Cardiac septum (tissue), 1 donor: ENCODE measurements at regions not wholly inside any gene's neighbourhood (a gene's known extent, or its start where the extent isn't known, plus 50 kb on each side); places are given as distances from the start of the nearest gene placed in this dataset.

ENCODE experiments used
- DNase-seq: peaks from one replicate; pipeline ENCODE4 v3.0.0-alpha.2; 2020; ENCODE audit warnings: low spot score
- intact Hi-C: fragments of 100-400 bp; cut with DNase I; formaldehyde crosslinking; loops from one replicate; pipeline ENCODE4 v1.14.0; 2022
- donor health status: DM: no; HTN: no; CAD: no.

DNA sequence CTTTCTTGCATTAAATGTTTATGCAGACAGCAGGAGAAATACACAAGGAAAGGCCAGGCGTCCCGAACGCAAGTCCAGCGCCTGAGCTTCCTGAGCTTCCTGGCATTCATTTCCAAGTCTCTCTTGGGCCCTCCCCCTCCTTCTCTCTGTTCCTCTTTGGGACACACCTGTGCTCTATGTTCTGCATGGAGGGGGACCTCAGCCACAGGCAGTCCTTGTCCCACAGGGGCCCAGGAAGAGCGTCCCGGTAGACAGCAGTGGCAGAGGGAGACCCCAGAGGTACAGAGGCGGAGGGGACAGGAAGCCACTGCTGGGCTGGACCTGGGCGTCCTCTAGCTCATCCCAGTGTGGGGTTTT lies 221.3 kb downstream of the C9orf50 start:
- intact Hi-C loops, result no loop called here
- no peak for DNase-seq

DNA sequence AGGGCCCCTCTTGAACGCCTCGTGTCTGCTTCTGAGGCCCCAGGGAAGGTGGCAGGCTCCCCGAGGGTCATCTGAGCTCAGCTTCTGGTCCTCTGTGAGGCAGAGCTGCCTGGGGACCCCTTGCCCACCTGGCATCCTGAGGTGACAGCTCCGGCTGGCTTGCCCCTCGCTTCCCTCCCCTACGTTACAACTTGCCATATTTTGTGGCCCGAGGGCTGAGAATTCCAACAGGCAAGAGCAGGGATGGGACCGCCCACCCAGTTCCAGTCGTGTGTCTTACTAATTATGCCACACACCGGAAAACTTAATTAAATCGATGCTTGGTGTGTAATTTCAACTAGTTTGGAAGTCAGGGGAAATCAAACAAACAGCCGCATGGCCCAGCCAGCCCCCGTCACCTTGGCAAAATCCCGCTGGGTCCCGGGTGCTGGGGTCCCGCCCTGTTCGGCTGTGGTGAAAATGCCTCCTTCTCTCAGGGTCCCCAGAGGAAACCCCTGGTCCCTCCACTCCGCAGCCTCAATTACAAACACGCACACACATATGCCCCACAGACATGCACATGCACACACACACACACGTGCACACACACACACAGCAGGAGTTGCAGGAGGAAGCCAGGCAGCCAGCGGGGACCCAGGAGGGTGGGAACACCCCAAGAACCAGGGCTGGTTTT lies 221.0 kb upstream of the IER5L start:
- no peak for DNase-seq
- intact Hi-C loops, result no loop called here

DNA sequence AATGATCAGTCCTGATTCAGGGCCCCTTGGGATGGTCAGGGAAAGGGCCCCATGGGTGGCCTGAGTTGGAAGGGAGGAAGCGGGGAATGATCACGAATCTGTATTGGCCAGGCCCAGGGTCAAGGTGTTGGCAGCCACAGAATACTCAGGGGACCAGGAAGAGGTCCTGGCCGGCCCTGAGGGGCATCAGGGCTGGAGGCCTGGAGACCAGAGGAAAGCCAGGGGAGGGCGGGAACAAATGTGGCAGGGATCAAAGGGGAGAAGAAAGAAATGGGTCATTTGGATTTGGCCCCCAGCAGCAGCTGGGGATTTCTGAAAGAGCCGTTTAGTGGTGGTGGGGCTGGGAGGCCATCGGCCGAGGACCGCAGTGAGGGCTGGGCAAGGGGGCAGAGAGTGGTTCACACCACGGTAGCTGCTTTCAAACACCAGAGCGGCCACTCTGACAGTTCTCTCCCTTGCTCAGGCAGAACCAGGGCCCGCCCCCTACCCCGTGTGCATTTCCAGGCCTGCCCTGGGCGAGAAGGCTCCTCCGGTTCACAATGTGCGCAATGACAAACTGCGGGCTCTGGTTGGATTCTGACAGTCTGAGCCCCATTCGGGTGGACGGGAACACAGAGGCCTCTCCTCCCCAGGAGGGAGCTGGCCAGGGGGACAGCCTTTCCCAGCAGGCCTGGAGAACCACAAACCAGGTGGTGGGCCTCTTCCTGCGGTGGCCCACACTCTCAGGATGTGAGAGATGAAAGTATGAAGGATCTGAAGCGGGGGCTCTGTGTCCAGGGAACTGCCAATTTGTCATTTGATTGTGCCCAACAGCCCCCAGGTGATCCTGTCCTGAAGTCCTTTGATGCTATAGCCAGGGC lies 220.3 kb upstream of the IER5L start:
- no peak for DNase-seq
- intact Hi-C loops, result no loop called here

DNA sequence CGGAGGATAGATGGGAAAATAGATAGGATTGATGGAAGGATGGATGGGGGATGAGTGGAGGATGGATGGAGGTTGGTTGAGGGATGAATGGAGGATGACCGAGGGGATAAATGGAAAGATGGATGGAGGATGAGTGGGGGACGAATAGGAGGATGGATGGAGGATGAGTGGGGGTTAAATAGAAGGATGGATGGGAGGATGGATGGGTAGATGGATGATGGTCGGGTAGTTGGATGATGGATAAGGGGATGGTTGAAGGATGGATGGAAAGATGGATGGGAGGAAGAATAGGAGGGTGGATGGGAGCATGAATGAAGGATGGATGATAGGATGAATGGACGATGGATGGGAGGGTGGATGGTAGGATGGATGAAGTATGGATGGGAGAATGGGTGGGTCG lies 219.3 kb upstream of the IER5L start:
- DNase-seq, result no peak
- intact Hi-C loops, result no loop called here

DNA sequence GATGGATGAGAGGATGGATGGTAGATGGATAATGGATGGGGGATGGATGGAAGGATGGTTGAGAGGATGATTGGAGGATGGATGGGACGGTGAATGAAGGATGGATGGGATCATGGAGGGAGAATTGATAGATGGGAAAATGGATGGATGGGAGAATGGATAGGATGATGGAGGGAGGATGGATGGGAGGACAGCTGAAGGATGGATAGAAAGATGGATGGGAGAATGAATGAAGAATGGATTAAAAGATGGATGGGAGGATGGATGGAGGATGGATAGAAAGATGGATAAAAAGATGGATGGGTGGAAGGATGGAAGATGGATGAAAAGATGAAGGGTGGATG lies 218.3 kb upstream of the IER5L start:
- intact Hi-C loops, result no loop called here
- DNase-seq, result no peak

DNA sequence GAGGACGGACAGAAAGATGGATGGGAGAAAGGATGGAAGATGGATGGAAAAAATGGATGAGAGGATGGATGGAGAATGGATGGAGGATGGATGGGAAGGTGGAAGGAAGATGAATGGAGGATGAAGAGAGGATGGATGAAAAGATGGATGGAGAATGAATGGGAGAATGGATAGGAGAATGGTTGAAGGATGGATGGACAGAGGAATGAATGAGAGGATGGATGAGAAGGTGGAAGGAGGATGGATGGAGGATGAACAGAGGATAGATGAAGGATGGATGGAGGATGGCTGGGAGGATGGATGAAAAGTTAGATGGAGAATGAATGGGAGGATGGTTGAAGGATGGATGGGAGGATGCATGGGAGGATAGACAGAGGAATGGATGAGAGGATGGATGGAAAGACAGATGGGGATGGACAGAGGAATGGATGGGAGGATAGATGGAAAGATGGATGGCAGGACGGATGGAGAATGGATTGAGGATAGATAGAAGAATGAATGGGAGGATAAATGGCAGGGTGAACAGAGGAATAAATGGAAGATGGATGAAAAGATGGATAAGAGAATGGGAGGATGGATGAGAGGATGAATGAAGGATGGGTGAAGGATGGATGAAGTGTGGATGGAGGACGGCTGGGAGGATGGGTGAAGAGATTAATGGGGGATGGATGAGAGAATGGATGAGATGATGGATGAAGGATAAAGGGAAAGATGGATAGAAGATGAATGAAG lies 217.7 kb upstream of the IER5L start:
- DNase-seq, result no peak

DNA sequence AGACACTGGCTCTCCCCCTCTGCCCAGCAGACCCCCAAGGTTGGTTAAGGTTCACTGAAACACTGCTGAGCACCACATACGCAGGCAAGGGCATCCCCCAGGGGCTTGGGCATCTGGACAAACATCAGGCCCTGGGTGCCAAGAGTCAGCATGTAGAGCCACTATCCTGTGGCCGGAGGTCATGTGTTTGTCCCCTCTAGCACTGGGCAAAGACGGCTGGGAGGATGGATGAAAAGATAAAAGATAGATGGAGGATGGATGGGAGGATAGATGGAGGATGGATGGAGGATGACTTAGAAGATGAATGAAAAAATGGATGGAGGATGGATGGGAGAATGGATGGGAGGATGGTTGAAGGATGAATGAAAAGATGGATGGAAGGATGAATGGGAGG lies 216.8 kb upstream of the IER5L start:
- intact Hi-C loops, result no loop called here
- DNase-seq, result no peak

More for the DNA sequence above, 217.7 kb upstream of the IER5L start:
- intact Hi-C loops, result no loop called here

DNA sequence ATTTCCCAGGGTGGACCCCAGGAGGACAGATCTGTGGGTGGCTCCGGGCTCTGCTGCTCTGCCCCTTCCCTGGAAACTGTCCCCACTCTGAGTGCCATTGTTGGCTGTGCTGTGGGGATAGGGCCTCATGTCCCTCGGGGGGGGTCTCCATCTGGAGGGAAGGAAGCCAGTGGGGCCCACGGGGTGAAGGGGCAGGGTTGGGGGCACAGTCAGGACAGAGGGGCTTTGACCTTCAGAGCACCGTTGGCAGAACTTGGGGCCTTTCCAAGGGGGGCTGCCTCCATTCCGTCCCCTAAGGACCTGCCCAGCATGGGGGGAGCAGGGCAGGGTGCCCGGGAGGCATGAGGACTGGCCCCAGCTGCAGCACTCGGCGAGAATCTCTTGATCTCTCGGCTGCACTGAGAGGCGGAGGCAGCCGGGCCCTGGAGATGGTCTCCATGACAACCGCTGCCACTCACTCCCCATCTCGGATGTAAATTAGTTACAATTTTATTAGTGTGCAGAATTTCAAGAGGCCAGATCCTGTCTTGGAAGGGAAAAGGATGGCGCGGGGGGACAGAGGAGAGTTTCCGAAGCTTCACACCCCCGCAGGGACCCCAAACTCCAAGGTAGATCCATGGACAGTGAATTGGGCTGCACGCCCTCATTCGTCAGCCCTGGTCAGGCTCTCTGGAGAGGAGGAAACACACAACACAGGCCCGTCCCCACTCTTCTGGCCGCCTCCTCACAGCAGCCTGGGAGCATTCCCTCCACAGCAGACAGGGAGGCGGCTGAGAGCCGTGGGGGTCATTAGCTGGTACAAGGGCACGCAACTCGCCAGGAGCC lies 216.2 kb upstream of the IER5L start:
- intact Hi-C loops, result no loop called here
- DNase-seq, result peak; percentile 71

DNA sequence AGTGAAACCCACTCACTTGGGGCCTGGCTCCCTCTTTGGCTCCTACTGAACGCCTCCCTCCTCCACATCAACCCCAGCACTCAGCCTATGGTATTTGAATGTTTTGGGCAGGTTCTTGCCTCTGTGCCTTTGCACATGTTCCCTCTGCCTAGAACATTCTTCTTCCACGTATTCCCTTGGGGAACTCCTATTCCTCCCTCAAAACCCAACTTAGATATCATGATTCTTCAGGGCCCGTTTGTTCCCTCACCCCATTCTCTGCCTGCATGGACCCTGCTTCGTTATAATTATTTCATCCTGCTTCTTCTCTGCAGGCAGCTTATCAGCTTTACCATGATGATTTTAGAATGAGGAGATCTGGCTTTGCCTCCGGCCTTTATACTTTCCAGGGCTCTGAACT lies 215.0 kb upstream of the IER5L start:
- peak; percentile 19 for DNase-seq
- intact Hi-C loops, result no loop called here

DNA sequence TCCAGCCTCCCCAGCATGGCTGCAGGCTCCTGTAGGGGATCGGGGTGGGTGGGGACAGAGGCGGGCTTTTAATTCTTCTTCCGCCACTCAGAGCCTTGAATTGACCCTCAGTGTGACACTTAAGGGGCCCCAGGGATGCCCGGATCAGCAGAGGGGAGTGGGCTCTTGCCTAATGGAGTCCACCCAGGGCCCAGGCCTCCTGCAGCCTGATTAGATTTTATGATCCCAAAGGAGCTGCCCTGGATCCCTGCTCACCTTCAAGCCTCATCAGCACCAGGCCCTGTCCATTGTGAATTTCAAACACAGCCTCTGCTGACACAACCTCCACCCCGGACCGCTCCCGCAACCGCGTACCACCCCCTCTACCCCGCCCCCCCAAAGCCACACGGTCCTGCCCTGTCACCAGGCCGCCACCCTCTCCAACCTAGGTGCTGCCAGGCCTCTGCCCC lies 214.1 kb upstream of the IER5L start:
- intact Hi-C loops, result no loop called here

DNA sequence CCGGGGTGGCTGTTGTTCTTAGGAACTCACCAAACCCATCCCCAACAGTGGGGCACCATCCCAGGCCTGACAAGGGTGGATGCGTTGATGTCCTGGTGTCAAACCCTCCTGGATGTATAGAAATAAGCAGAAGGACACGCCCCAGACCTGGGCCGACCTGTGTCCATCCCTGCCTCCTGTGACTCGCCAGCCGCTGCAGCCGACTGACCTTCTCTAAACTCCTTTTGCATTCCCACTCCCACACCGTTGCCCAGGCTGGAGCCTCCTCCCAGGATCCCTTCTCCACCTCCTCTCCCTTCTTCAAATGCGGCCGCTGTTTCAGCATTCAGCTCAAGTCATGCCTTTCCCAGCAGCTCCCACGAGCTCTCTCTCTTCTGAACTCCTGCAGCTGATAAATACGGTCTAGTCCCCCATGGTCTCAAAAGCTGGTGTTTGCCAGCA lies 213.2 kb upstream of the IER5L start:
- DNase-seq, result peak; percentile 68
- intact Hi-C loops, result no loop called here

More for the DNA sequence above, 214.1 kb upstream of the IER5L start:
- peak; percentile 41 for DNase-seq

DNA sequence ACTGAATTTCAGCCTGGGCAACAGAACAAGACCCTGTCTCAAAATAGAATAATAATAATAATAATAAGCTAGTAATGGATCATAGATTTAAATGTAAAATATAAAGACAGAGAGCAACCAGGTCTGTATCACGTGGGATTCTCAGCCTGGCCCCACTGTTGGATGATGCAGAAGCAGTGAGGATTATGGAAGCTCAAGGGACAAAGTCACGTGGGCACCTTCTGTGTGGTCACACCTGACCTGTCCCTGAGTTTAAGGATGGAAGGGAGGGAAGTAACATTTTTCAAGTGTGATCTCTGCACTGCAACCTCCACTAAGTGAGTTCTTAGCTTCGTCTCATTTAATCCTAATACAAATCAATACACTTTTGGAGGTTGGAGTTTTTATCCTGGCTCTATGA lies 212.5 kb upstream of the IER5L start:
- intact Hi-C loops, result no loop called here
- peak; percentile 17 for DNase-seq

DNA sequence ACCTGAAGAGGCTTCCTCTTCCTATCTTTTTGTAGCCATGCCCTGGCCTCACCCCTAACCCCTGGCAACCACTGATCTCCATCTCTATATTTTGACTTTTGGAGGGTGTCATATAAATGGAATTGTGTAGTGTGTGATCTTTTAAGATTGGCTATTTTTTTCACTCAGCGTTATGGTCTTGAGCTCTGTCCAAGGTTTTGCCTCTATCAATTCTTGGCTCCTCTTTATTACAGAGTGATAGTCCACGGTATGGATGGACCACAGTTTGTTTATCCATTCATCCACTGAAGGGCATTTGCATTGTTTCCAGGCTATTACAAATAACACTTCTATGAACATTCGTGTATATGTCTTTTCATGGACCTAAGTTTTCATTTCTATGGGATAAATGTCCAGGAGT lies 209.8 kb upstream of the IER5L start:
- intact Hi-C loops, result no loop called here
- DNase-seq, result no peak

DNA sequence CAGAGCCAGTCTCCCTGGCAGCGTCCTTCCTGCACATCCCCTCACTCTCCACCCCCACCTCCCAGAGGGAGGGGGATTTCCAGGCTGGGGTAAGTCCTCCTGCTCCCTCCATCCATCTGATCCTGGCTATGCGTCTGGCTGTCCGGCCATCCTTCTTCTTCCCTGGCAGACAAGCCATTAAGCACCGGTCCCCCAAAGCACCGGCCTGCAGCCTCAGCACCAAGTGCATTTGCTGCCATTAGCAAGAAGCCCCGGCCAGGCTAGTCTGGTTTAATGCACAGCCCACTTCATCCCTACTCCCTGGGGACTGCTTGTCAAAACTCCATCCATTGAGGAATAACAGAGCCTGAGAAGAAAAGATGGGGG lies 208.7 kb upstream of the IER5L start:
- peak; percentile 44 for DNase-seq
- intact Hi-C loops, result no loop called here

DNA sequence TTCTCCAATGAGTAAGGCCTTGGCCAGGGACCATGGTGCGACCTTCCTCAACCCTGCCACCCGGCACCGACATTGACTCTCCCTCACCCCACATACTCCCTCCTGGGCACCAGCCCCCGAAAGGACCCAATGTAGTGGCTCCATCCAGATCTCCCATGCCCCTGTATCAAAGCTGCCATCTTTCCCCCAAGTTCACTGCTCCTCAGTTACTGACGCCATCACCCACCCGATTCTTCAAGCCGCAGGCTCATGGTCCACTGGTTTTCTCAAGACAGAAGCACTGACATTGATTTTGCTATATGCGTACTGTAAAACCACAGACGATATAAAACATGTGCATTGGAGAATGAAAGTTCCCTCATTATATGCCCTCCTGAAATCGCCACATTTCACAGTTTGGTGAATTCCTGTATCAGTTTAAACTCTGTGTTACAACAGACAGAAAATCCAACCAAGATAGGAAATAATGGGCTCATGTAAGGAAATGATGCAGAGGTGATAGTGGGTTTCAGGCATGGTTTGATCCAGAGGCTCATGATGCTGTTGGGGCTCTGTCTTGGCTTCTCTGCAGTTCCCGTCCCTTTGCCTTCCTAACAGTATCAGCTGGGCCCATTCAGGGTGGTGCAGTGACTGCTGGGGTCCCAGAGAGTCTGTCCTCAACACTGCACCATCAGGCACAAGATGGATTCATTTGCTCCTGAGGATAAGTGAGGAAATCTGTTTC lies 207.3 kb upstream of the IER5L start:
- intact Hi-C loops, result no loop called here
- peak; percentile 63 for DNase-seq

DNA sequence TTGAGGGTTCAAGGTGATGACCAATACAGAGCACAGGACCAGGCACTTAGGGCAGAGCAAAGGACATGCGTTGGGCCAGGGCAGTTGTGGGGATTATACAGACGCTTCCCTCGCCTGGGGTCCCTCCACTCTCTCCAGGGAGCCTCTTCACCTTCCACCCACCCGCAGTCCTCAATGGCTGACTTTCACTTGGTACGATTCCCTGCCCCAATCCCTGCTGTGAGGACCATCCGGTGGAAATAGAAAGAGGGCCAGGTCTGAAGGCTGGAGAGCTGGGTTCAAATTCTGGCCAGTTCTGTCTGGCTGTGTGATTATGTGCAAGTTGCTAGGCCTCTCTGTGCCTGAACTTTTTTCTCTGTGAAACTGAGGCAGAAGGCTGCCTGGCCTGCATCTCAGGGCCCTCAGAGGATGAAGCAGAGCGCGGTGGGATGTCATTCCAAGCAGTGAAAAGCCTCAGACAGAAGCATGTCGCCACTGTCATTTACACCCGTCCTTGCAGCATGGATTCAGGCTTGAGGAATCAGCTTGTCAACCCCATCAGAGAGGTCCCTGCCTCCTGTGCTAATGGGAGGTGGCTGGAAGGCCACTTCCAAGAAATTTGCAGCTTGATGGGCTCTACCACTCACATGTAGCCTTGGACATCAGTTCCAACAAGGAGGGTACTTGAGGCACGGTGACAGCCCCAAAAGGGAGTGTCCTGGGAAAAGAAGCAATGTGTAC lies 206.6 kb upstream of the IER5L start:
- DNase-seq, result peak; percentile 69
- intact Hi-C loops, result no loop called here

DNA sequence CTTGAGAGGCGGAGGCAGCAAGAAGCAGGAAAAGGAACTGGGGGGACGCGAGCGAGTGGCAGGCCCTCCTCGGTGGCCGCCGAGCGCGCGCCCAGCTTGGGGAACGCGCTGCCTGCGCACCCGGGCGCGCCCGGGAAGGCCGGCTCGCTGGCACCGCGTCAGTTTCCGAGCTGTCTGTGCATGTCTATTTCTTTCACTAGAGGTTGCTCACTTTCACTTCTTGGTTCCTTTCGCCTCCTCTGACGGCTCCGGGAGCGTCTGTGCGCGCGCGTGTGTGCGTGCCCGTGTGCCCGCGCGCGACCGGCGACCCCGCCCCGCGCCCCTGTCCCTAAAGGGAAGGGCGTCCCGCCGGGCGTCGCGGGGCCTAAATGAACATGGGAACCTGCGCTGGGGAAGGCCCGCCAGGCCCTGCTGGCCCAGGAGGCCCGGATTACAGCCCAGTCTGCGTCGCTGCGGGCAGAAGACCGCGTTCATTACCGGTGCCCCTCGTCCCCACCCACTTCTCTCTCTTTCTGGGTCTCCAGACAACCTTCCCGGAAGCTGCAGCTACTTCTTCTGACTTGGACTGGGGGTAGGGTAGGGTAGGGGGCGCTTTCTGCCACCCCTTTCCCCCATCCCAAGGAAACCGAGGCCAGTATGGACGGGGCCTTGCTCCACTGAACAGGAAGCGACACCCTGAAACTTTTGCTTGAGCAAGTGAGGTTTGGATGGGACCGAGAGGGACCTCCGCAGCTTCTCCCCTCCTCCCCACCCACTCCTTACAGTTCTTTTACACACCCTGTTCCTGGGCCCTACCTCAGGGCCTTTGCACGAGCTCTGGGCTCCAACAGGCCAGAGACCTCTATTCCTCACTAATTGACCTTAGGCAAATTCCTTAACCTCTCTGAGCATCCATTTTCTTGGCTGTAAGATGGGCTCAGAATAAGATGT lies 205.8 kb upstream of the IER5L start:
- DNase-seq, result peak; percentile 90
- intact Hi-C loops, result loop anchor here (2.0 kb wide), 1 partner anchor 29 kb away; no protein-coding TSS in a partner anchor
